GM12878 (cell line): ENCODE measurements at regions not wholly inside any gene's neighbourhood (a gene's known extent, or its start where the extent isn't known, plus 50 kb on each side); places are given as distances from the start of the nearest gene placed in this dataset.
A peak's percentile ranks its signal among the peaks of the same experiment; 100 is the strongest.

Experiments
- CBX3 ChIP-seq: fragments of 200-600 bp; sonication (generic); IDR thresholded peaks from 2 replicates; pipeline ENCODE4 v1.6.1; 2016; ENCODE audit warnings: low read depth, borderline replicate concordance
- KDM1A ChIP-seq: fragments of 200-600 bp; sonication (generic); IDR thresholded peaks from 2 replicates; pipeline ENCODE4 v1.6.1; 2016; ENCODE audit warnings: borderline replicate concordance
- KLF5 ChIP-seq: fragments of 450-650 bp; IDR thresholded peaks from 2 replicates; pipeline ENCODE4 v1.6.1; 2014; ENCODE audit warnings: mild to moderate bottlenecking; ENCODE audit not compliant: partially characterized antibody
- MEF2A ChIP-seq: IDR thresholded peaks from 2 replicates; pipeline ENCODE4 v1.6.1; 2011; ENCODE audit warnings: low read depth, mild to moderate bottlenecking, low read length, moderate library complexity; ENCODE audit not compliant: insufficient read depth
- NFIC ChIP-seq: IDR thresholded peaks from 2 replicates; pipeline ENCODE4 v1.6.1; 2012; ENCODE audit warnings: low read depth, mild to moderate bottlenecking, inconsistent platforms, low read length, moderate library complexity
- RB1 ChIP-seq: fragments of 450-650 bp; formaldehyde crosslinking; IDR thresholded peaks from 2 replicates; pipeline ENCODE4 v1.6.1; 2017; ENCODE audit warnings: mild to moderate bottlenecking, borderline replicate concordance
- RCOR1 ChIP-seq: conservative IDR thresholded peaks from 2 replicates; pipeline ENCODE4 v1.6.1; 2012; ENCODE audit warnings: low read depth, low read length, improper control_type of control experiment
- RUNX3 ChIP-seq: IDR thresholded peaks from 2 replicates; pipeline ENCODE4 v1.6.1; 2012; ENCODE audit warnings: low read length, inconsistent platforms
- SREBF1 ChIP-seq: IDR thresholded peaks from 2 replicates; pipeline ENCODE4 v1.6.1; 2012; ENCODE audit warnings: mild to moderate bottlenecking, low read length
- ZNF207 ChIP-seq: fragments of 450-650 bp; IDR thresholded peaks from 2 replicates; pipeline ENCODE4 v1.6.1; 2014; ENCODE audit warnings: antibody characterized with exemption, mild to moderate bottlenecking, borderline replicate concordance
- TF ChIP-seq, protein P1 (sequence below): fragments of 450-650 bp; IDR thresholded peaks from 2 replicates; pipeline ENCODE4 v1.6.1; 2014; ENCODE audit warnings: mild to moderate bottlenecking
- TF ChIP-seq, protein P2 (sequence below): fragments of 450-650 bp; conservative IDR thresholded peaks from 2 replicates; pipeline ENCODE4 v1.6.1; 2017; ENCODE audit warnings: mild to moderate bottlenecking, moderate library complexity
- TF ChIP-seq, protein P3 (sequence below): IDR thresholded peaks from 2 replicates; pipeline ENCODE4 v1.6.1; 2012; ENCODE audit warnings: mild to moderate bottlenecking, low read depth, low read length
- TF ChIP-seq, protein P4 (sequence below): fragments of 450-650 bp; IDR thresholded peaks from 2 replicates; pipeline ENCODE4 v1.6.1; 2018; ENCODE audit warnings: borderline replicate concordance, mild to moderate bottlenecking; ENCODE audit not compliant: partially characterized antibody
- TF ChIP-seq, protein P5 (sequence below): fragments of 150-350 bp; IDR thresholded peaks from 2 replicates; pipeline ENCODE4 v1.6.1; 2014; ENCODE audit warnings: mild to moderate bottlenecking, low read depth, low read length
- TF ChIP-seq, protein P6 (sequence below): IDR thresholded peaks from 2 replicates; pipeline ENCODE4 v1.6.1; 2011; ENCODE audit warnings: borderline replicate concordance, low read depth, mild to moderate bottlenecking, moderate library complexity, mixed read lengths, low read length; ENCODE audit not compliant: insufficient read depth; ENCODE audit errors: extremely low read length

DNA sequence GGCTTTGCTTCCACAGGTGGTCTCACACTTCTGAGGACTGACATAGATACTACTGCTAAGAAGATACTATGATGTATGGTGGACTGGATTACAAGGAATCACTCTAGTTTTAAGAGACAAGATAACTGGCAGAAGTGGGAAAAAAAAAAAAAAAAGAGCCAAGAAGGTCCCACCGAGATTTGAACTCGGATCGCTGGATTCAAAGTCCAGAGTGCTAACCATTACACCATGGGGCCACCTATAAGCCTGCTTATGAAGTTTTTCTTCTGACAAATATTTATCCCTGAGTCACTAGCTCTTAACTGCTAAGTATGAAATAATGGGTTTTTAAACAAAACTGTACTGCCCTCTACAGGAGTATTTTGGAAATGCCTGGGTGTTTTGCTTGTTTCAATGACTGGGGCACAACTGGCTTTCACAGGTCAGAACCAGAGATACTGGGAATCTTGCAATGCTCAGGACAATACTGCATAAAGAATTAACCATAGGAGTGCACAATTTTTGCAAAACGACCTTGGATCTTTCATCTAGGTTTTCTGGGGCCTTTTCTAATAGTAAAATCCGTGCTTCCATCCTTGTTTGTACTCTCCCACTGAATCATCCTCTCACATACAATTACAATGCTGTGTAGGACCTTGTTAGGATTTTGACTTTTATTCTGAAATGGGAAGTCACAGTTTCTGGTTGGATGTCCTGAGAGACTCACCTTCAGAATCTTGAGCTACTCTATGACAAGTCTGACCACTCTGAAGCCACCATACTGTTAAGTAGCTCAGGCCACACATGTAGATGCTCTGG is 116.3 kb downstream of the OR2B2 start (continued):
- TF ChIP-seq, protein P1, sequence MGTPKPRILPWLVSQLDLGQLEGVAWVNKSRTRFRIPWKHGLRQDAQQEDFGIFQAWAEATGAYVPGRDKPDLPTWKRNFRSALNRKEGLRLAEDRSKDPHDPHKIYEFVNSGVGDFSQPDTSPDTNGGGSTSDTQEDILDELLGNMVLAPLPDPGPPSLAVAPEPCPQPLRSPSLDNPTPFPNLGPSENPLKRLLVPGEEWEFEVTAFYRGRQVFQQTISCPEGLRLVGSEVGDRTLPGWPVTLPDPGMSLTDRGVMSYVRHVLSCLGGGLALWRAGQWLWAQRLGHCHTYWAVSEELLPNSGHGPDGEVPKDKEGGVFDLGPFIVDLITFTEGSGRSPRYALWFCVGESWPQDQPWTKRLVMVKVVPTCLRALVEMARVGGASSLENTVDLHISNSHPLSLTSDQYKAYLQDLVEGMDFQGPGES: 0 out of 2 replicates have a peak, but pooled peaks have one; percentile 18
- TF ChIP-seq NFIC (0 out of 2 replicates have a peak, but pooled peaks have one; percentile 40), KLF5 (peak; percentile 62), MEF2A (0 out of 2 replicates have a peak, but pooled peaks have one; percentile 16), ZNF207 (0 out of 2 replicates have a peak, but pooled peaks have one; percentile 25), KDM1A (no peak), RCOR1 (0 out of 2 replicates have a peak, but pooled peaks have one; percentile 13), RB1 (peak; percentile 55; the same call in 1 of the 2 replicates), SREBF1 (0 out of 2 replicates have a peak, but pooled peaks have one; percentile 16), CBX3 (no peak), RUNX3 (peak; percentile 59)
- TF ChIP-seq, protein P2, sequence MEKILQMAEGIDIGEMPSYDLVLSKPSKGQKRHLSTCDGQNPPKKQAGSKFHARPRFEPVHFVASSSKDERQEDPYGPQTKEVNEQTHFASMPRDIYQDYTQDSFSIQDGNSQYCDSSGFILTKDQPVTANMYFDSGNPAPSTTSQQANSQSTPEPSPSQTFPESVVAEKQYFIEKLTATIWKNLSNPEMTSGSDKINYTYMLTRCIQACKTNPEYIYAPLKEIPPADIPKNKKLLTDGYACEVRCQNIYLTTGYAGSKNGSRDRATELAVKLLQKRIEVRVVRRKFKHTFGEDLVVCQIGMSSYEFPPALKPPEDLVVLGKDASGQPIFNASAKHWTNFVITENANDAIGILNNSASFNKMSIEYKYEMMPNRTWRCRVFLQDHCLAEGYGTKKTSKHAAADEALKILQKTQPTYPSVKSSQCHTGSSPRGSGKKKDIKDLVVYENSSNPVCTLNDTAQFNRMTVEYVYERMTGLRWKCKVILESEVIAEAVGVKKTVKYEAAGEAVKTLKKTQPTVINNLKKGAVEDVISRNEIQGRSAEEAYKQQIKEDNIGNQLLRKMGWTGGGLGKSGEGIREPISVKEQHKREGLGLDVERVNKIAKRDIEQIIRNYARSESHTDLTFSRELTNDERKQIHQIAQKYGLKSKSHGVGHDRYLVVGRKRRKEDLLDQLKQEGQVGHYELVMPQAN: no peak
- TF ChIP-seq, protein P3, sequence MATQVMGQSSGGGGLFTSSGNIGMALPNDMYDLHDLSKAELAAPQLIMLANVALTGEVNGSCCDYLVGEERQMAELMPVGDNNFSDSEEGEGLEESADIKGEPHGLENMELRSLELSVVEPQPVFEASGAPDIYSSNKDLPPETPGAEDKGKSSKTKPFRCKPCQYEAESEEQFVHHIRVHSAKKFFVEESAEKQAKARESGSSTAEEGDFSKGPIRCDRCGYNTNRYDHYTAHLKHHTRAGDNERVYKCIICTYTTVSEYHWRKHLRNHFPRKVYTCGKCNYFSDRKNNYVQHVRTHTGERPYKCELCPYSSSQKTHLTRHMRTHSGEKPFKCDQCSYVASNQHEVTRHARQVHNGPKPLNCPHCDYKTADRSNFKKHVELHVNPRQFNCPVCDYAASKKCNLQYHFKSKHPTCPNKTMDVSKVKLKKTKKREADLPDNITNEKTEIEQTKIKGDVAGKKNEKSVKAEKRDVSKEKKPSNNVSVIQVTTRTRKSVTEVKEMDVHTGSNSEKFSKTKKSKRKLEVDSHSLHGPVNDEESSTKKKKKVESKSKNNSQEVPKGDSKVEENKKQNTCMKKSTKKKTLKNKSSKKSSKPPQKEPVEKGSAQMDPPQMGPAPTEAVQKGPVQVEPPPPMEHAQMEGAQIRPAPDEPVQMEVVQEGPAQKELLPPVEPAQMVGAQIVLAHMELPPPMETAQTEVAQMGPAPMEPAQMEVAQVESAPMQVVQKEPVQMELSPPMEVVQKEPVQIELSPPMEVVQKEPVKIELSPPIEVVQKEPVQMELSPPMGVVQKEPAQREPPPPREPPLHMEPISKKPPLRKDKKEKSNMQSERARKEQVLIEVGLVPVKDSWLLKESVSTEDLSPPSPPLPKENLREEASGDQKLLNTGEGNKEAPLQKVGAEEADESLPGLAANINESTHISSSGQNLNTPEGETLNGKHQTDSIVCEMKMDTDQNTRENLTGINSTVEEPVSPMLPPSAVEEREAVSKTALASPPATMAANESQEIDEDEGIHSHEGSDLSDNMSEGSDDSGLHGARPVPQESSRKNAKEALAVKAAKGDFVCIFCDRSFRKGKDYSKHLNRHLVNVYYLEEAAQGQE: no peak
- TF ChIP-seq, protein P4, sequence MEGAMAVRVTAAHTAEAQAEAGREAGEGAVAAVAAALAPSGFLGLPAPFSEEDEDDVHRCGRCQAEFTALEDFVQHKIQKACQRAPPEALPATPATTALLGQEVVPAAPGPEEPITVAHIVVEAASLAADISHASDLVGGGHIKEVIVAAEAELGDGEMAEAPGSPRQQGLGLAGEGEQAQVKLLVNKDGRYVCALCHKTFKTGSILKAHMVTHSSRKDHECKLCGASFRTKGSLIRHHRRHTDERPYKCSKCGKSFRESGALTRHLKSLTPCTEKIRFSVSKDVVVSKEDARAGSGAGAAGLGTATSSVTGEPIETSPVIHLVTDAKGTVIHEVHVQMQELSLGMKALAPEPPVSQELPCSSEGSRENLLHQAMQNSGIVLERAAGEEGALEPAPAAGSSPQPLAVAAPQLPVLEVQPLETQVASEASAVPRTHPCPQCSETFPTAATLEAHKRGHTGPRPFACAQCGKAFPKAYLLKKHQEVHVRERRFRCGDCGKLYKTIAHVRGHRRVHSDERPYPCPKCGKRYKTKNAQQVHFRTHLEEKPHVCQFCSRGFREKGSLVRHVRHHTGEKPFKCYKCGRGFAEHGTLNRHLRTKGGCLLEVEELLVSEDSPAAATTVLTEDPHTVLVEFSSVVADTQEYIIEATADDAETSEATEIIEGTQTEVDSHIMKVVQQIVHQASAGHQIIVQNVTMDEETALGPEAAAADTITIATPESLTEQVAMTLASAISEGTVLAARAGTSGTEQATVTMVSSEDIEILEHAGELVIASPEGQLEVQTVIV: no peak
- TF ChIP-seq, protein P5, sequence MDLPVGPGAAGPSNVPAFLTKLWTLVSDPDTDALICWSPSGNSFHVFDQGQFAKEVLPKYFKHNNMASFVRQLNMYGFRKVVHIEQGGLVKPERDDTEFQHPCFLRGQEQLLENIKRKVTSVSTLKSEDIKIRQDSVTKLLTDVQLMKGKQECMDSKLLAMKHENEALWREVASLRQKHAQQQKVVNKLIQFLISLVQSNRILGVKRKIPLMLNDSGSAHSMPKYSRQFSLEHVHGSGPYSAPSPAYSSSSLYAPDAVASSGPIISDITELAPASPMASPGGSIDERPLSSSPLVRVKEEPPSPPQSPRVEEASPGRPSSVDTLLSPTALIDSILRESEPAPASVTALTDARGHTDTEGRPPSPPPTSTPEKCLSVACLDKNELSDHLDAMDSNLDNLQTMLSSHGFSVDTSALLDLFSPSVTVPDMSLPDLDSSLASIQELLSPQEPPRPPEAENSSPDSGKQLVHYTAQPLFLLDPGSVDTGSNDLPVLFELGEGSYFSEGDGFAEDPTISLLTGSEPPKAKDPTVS: 0 out of 2 replicates have a peak, but pooled peaks have one; percentile 44
- TF ChIP-seq, protein P6, sequence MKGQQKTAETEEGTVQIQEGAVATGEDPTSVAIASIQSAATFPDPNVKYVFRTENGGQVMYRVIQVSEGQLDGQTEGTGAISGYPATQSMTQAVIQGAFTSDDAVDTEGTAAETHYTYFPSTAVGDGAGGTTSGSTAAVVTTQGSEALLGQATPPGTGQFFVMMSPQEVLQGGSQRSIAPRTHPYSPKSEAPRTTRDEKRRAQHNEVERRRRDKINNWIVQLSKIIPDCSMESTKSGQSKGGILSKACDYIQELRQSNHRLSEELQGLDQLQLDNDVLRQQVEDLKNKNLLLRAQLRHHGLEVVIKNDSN: no peak
